ENCODE measurements at regions not wholly inside any gene's neighbourhood (a gene's known extent, or its start where the extent isn't known, plus 50 kb on each side); places are given as distances from the start of the nearest gene placed in this dataset.

DNA sequence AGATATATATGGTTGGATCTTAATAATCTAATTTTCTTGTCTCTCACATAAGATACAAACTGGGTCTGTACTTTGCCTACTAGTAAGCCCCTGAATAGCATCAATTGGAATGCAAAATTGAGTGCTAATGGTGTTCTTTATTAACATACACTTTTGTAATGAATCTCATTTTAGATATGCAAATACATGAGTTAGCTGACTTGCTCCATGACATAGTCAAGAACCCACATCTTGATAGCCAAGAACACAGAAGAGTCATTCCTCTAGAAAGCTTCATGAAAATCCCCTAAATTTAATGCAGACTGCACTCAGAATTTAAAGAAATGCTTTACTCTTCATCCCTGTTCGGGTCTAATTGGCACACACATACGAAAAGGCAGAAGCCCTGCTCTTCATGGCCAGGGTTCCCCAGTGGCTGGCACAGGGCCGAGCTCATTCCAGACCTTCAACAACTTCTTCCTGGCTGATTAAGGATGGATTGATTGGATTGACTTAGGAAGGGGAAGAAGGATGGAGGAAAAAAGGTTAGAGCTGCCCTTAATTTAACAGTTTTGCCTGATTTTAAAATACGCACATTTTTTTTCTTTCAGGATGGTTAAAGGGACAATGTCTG is 431.1 kb upstream of the KLF6 start:
- DNase-seq, result no peak

DNA sequence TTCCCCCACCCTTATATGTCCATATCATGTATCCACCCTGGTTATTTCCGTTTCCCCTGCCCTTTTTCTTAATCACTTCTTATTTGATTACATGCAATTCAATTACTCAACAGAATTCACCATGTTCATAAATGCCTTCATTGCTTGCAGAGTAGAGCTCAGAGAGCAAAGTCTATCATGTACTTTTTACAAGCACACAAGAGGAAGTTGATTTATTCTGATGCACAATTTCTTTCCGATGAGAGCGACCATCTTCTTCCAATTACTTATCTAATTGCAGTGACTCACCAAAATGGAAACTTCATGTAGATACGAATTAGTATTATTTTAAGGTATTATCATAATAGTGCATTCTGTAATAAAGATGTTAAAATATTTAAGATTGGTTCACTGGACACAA is 430.5 kb upstream of the KLF6 start:
- DNase-seq, result no peak

DNA sequence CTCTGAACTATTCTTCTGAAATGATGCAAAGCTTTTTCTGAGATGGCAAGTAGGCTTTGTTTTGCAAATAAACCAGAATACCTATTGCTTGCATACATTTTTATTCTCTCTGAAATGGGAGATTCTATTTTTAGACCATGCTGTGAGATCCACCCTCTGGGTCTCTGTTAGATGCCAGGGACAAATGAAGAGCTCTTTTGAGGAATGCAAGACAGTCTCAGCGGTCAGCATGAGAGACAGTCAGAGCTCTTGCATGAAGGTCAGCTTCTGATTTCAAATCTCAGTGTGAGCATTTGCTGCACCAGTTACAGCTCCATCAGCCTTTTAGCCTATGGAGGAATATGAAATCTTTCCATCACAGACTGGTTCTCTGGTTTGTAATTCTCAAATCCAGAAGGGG is 429.9 kb upstream of the KLF6 start:
- DNase-seq, result no peak

DNA sequence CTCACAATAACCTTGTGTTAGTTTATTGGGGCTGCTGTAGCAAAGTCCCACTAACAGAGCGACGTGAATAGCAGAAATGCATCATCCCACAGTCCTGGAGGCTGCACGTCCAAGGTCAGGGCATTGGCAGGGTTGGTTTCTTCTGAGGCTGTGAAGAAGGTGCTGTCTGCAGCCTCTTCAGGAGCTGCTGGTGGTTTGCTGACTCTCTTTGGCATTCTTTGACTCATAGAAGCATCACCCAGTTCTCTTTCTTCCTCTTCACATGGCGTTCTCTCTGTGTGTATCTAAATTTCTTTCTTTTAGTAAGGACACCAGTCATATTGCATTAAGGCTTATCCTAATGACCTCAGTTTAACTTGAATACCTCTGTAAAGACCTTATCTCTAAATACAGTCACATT is 428.4 kb upstream of the KLF6 start:
- no peak for DNase-seq

DNA sequence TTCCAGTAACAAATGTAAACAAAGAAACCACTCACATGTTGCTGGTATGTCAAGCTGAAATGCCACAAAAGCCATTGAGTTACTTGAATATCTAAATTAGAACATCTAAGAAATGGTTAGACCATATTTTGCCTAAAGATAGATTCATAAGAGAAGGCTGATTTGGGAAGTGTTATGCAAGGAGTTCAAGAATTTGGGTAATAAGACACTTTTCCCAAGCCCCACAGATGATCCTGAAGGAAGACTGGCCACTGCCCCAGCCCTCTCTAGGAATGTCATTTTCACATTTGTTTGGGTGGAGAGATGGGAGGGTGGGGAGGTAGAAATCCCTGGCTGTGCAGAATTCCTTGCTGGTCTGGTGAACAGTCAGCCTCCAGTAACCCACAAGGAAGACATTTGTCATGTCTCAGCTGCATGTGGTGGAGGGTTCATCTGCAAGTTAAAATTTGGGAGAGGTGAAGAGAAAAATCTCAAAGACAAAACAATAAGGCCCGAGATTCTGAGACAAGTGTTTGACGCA is 427.2 kb upstream of the KLF6 start:
- DNase-seq, result no peak

DNA sequence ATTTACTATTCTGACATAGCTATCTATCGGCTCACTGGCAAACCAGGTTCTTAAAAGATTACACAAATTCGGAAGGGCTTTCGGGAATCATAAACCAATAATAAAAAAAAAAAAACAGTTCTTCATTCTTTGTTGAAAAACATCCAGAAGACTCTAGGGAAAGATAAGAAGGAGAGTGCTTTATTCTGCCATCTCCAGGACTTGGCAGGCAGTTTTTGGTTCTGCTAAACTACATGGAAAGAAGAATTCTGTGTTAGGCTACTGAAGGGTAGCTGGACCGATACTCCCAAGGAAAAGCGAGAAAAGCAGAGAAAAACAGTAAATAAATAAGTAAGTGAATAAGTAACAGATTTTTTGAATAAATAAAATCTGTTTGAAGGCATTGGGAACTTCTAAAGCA is 423.5 kb upstream of the KLF6 start:
- no peak for DNase-seq

DNA sequence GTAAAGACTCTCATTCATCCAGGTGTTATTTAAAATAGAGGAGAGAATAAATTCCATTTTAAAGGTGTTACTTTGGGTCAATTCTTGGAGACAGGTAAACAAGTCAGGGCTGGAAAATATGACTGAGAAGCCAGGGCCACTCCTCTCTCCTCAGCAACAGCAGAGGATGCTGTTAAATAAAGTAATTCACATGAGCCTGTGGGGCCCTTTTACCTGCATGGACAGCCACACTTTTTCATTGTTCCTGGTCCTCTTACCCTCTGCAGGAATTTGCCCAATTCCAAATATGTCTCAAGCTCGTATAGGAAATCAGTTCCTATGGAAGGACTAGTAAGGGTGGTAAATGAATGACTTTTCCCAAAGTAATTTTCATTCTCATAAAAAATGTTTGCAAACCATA is 420.1 kb upstream of the KLF6 start:
- no peak for DNase-seq

DNA sequence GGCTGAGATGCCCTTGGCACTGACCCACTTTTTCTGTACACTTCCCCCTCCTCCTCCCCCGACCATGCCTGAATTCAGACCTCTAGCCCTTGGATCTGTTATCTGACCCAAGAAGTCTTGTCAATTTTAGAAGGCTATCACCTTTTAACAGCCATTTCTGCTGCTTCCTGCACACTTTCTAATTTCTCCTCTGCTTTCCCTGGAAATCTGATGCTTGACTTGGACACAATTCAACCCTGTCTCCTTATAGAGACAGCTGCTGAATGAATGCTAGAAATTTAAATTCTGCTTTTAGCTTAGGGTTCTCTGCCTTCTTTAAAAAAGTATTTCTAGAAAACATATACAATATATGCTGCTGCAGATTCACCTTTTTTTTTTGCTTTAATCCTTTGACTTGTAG is 417.9 kb upstream of the KLF6 start:
- DNase-seq, result no peak

DNA sequence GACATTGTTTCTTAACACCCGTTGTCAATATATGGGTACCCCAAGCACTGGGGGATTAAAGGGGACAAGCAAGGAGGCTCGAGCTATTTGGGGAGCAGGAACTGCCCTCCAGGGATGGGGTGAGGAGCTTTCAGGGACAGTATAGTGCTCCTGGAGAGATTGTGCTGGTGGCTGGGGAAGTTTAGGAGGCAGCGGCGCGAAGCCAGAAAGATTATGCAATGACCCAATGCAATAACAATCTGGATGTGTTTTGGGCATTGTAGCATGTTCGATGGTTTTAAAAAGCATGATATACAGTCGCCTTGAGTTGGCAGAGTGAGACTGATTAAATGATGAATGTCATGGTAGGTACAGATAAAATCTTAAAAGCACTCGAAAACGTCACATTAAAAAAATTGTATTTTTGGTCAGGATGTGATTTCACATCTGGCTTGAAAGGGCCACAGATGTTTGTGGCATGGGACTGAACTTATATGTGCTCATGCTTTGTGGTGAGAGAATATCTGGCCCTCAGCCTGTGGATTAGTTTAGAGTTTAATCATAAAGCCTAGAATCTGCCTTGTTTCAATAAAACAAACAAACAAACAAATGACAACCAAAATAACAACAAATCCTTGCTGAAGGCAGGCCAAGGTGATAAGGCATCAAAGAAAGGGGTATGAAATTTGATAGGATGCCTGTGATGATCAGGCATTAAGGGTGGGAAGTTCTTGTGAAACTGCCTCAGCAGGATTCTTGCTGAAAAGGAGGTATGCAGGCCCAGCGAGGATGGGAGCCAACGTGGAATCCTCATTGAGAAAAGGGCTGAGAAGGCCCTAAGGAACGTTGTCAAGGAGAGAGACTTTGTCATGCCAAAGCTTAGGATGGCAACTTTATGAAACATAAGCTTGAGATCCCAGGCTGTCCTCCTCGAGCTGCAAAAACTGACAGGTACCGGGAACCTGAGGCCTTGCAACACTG is 417.1 kb upstream of the KLF6 start:
- no peak for DNase-seq

DNA sequence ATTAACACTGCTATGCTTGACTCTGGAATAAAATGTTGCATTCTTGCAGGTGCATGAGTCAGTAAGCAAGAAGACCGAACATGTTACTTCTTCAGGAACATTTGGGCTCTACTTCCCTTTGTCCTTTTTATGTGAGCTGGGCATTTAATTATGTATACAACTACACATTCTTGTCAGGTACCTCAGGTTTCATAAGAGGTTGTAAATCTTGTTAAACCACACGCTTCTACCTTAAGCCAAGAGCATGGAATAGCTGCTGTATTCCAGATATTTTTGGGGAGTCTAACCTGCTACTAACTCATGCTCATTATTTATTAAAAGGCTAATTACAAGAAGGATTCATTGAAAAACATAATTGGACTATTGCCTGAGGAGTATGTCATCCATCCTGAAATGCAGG is 414.2 kb upstream of the KLF6 start:
- DNase-seq, result no peak

DNA sequence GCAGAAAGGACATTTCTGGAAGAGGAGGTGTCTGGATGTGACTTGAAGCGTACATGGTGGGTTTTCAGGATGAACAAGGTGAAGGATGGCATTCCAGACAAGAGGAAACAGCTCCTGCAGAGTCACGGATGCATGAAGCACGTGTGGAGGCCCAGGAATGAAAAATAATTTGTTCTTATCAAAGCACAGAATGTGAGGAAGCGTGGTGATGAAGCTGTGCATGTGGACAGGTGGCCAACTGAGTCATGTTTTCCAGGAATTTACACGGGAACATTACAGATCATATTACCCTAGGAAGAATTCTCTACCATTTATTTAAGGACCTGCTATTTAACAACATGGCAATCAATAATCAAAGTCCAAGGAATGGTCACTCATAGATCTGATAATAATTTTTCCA is 413.2 kb upstream of the KLF6 start:
- no peak for DNase-seq

DNA sequence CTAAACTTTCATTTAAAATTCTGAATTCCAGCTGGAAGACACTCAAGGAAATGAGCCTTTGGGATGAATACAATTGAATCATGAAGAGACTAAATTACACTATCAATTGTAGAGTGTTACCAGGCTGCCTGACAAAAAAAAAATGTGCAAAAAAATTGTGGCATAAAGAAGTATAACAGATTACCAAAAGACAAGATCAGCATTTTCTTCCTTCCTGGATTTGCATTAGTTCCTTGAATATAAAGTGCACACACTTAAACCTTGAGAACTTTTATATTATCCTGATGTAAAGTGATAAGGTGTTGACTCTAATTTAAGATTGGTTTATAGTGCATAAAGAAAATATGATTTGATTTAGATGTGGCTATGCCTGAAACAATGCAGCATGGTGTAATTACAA is 412.7 kb upstream of the KLF6 start:
- DNase-seq, result no peak

DNA sequence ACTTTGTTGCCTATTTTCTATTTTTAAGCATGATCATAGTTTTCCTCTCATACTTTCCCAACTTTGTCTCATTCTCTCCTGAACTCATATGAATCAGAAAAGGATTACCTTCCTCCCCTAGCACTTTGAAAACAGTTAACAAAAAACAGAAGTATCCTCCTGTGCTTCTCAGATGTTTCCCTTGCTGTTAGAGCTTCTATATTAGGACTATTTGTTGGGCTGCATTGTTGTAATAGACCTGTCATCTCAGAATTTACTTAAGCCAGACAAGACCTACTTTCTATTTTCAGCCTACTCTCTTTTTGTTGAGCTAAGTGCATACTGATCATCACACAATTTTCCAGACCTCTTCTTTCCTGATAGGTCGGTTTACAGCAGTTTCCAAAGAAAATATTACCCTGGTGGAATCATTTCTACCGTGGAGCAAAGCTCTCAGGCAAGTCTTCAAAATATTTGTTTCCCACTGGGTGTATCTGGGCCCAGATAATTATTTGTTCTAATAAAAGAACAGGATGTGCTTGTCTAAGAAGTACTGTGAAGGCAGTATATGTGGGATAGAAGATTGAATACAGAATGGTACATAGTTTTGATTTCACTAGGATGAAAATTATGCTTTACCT is 411.9 kb upstream of the KLF6 start:
- no peak for DNase-seq

DNA sequence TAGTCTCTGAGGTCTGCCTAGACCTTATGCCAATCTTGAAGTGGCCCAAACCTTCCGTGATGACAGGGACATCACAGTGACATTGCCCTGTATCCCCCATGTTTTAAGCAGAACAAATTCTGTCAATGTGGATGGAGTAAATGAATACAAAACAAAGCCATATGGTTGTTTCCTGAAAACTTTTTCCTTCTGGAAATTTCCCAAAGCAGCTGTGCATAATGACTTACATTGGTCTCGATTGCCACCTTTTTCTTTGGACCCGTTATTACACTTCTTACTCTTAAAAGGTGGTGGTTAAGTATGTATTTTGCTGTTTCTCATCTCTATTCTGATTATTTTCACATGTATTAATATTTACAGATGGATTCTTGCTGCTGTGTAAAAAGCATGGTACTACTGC is 411.2 kb upstream of the KLF6 start:
- no peak for DNase-seq

DNA sequence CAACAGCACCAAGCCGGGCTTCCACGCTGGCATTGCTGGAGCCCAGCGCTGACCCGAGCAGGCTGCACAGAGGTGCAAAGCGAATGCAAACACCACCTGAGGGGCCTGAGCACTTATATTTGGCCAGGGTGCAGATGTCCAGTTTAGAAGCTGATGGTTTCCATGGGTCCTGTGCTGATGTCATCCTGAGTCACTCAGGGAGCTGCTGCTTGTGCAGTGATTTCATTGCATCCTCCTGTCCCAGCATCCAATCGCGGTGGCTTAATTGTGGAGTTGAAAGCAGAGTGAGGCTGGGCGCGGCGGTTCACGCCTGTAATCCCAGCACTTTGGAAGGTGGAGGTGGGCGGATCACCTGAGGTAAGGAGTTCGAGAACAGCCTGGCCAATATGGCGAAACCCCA is 410.2 kb upstream of the KLF6 start:
- no peak for DNase-seq

DNA sequence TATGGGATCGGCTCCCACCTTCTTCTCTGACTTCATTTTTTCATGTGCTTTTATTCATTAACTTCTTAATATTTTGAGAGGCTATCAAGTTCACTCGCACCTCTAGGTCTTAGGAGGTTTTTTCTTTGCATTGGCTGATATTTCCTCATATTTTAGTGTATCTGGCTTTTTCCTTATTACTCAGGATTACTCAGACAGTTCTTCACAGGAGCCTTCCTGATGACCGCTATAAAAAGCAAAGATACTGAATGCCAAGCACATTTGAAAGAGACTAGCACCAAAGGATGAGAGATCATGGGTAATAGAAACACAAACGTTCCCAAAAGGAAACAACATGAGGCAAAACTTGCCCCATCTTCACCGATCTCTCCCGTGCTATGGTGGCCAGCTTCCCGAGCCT is 409.2 kb upstream of the KLF6 start:
- no peak for DNase-seq

DNA sequence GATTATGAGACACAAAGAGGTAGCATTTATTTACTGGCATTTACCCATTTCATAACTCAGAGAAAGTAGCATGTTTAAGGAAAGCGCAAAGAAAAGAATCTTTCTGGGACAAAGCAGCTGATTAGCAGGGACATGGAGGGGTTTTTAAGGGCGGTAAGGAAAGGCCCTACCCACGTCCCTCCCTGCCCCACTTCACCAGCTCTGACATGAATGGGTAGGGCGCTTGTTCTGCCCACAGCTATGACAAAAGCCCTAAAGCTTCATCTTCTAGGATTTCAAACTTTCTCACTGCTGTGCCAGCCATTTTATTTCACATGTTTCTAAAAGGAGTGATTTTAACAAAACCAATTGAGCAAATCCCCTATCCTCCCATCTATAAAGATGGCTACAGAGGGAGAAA is 406.9 kb upstream of the KLF6 start:
- DNase-seq, result no peak

DNA sequence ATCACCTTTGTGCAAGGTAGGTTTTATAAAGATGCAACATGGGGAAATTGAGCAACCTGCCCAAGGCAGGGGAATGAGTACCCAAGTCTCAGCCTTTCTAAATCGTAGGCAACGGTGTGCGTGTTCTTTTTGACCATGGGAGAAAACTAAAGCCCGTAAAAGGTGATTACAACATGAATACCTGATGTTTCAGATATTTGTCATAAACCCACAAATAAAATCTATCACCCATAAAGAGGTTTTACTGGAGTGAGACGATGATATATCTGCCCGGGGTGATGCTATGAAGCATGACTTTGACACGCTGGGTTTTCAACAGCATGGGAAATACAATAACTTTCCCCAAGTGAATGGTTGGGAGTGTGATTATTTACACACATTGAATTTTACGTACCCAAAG is 406.3 kb upstream of the KLF6 start:
- no peak for DNase-seq

DNA sequence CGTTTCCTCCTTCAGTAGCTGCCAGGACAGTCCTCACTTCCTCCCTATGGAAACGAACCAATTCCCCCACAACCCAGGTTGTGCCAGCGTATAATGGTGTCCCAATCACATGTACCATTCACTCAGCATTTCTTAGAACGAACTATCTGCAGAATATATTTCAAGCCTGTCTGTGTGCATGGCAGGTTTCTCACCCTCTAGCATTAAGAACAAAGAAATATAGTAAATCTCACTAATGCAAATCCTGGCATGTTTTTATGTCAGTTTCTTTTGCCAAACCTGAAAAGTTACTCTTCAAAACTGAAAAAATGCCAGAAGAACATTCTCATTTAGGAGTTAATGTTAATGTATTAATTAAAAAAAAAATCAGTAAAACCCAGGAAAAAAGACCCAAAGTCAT is 405.9 kb upstream of the KLF6 start:
- DNase-seq, result no peak

DNA sequence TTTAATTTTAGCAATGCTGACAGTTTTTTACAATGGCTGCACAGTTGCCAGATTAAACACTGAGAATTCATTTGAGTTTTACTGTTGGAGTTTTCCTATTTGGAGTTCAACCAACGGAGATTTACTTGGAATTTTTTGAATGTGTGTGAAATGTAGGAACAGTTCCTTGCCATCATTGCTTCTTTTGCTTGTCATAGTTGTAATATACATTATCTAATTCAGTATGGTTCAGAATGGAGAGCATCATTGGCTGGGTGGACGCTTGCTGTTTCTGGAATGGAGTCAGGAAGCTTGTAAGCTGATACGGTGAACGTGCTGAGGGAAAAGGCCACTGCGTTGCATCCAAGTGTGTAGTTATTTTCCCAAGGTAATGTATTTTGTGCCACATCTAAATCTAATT is 404.3 kb upstream of the KLF6 start:
- no peak for DNase-seq

DNA sequence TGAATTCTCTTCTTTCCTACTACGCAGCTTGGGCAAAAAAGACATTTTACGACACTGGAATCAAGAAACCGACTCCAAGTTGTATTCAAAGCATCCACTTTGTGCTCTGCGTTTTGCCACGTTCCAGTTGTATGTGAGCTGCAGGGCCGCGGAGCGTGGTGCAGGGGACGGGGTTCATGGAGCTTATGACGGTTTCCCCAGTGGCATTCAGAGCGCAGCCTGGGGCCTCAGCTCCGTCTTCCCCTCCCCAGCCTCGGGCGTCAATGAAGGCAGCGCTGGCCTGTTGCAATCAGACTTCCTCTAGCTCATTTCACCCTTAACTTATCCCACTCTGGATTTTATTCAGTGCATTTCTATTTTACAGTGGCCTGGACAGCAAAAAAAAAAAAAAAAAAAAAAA is 403.4 kb upstream of the KLF6 start:
- DNase-seq, result no peak

DNA sequence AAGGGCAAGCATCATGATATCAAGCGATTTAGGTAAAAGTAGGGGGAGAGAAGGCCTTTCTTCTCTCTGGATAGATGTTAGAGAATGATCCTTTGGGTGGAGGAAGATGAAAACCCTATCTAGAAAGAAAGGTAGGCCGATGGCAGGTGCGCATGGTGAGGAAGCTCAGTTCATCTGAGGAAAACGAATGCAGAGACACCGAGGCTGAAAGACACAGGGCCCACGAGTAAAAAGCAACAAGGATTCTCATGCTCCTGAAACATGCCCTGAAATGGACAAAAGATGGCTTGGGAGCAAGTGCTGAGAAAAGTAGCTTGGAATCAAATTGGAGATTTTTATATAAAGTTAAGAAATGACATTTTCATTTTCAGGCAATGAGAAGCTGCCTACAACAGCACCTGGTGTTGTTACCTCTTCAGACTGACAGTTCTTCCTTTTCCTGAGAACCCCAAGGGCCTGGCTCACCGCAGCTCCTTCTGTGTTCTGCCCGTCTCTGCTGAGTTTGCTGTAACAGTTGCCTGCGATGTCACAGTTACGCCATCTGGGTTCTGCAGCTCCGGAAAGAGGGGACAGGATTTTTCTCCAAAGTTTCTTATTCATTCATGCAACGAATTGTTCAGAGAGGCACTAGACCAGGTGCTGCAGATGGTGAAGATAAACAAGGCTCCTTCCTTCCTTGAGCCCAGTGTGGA is 402.0 kb upstream of the KLF6 start:
- DNase-seq, result no peak

DNA sequence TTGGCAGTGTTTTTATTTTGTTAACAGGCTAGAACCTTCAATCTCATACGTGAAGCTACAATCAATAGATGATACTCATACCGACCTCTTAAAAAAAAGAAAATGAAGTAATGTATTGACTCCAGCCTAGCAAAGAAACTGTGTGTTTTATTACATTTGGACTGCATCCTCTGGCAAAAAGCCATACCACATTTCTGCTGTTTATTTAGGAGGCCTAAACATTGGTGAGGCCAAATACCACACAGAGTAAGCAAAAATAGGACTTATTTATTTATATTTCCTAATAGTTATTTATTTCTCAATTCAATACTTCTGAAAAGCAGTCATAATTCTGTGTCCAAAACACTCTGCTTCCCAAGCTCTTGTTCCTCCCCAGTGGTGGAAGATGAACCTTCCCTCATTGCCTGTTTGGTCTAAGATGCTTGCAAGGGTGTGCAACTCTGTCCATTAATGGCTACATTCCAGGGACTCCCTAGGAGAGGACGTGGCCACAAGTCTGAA is 398.8 kb upstream of the KLF6 start:
- DNase-seq, result no peak
